GM13976 (cell line): ENCODE measurements at regions not wholly inside any gene's neighbourhood (a gene's known extent, or its start where the extent isn't known, plus 50 kb on each side); places are given as distances from the start of the nearest gene placed in this dataset.
A peak's percentile ranks its signal among the peaks of the same experiment; 100 is the strongest.

Source experiments
- DNase-seq: peaks from one replicate; pipeline ENCODE4 v3.0.0; 2012; ENCODE audit warnings: low spot score
- in situ Hi-C: fragments of 300-500 bp; cut with MboI; formaldehyde crosslinking; loops from one replicate; pipeline ENCODE4 v1.12.0; 2022; ENCODE audit warnings: low sequenced_read_pairs, mixed read lengths, inconsistent platforms; ENCODE audit not compliant: unreplicated experiment
- TF ChIP-seq, protein P1 (sequence below): IDR thresholded peaks from 2 replicates; pipeline ENCODE4 v1.5.1; 2012; ENCODE audit warnings: borderline replicate concordance, mild to moderate bottlenecking; ENCODE audit not compliant: insufficient read depth; ENCODE audit errors: extremely low read depth, missing control alignments, control extremely low read depth

- TF ChIP-seq, protein P1, sequence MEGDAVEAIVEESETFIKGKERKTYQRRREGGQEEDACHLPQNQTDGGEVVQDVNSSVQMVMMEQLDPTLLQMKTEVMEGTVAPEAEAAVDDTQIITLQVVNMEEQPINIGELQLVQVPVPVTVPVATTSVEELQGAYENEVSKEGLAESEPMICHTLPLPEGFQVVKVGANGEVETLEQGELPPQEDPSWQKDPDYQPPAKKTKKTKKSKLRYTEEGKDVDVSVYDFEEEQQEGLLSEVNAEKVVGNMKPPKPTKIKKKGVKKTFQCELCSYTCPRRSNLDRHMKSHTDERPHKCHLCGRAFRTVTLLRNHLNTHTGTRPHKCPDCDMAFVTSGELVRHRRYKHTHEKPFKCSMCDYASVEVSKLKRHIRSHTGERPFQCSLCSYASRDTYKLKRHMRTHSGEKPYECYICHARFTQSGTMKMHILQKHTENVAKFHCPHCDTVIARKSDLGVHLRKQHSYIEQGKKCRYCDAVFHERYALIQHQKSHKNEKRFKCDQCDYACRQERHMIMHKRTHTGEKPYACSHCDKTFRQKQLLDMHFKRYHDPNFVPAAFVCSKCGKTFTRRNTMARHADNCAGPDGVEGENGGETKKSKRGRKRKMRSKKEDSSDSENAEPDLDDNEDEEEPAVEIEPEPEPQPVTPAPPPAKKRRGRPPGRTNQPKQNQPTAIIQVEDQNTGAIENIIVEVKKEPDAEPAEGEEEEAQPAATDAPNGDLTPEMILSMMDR: no peak
- in situ Hi-C loops: no loop called here
- no peak for DNase-seq
These were observed 321.5 kb downstream of the PCNX1 start for GRCh38 chr14:71228711-71229110.

DNA sequence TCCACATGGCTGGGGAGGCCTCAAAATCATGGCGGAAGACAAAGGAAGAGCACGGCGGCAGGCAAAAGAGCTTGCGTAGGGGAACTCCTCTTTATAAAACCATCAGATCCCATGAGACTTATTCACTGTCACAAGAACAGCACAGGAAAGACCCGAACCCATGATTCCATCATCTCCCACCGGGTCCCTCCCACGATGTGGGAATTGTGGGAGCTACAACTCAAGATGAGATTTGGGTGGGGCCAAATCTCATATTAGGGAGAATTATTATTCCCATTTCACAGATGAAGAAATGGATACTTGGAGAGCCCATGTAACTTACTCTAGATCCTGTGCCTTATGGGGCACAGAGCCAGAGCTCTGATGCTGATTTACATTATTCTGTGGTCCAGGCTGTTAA lies 322.6 kb downstream of the PCNX1 start:
- TF ChIP-seq, protein P1: no peak
- no peak for DNase-seq
- in situ Hi-C loops: no loop called here

GRCh38 chr14:71230897-71231296 lies 323.6 kb downstream of the PCNX1 start:
- DNase-seq: no peak
- in situ Hi-C loops: no loop called here
- TF ChIP-seq, protein P1: no peak

DNA sequence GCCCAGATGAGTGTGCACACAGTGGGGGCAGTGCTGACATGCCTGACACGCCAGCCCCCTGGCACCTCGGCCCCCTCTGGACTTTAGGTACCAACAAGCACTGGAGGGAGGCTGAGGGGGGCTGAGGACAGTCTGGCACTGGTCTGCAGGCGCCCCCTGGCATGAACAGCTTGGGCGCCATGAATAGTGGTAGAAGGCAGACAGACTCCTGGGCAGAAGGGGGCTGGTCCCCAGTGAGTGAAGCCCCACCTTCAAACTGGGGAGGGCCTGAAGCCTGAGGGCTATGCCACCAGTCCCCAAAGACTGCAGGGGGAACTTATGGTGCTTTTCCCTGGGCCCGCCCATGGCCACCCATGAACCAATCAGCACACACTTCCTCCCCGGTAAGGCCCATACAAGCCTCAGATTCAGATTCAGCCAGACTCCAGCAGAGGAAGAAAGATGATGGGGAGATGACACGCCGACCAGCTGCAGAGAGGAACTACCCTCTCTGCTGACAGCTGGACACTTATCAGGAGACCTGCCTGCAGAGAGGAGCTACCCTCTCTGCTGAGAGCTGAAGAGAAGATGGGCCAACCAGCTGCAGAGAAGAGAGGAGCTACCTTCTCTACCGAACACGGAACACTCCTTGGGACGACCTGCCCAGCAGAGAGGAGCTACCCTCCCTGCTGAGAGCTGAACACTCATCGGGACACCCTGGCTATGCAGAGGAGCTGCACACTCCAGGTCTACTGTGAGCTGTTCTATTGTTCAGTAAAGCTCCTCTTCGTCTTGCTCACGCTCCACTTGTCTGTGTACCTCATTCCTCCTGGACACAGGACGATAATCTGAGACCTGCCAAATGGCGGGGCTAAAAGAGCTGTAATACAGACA lies 324.5 kb downstream of the PCNX1 start:
- DNase-seq: peak; percentile 68
- in situ Hi-C loops: no loop called here
- TF ChIP-seq, protein P1: no peak

DNA sequence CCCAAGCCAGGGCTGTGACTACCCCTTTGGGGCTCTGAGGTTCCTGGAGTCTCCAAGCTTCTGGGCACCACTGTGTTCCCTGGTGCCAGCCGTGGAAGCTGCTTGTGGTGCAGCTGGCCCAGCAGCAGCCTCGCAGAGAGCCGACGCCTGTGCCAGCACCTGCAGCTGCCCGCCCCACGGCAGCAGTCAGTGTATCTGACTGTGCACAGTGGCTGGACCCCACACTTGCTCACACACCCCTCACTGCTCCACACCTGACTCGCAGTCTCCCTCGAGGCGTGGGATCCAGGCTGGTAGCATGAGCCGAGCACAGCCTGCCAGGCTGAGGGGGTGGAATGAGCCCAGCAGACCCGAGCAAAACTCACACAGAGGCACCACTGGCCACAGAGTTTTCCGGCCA lies 325.2 kb downstream of the PCNX1 start:
- in situ Hi-C loops: no loop called here
- DNase-seq: no peak
- TF ChIP-seq, protein P1: no peak

DNA sequence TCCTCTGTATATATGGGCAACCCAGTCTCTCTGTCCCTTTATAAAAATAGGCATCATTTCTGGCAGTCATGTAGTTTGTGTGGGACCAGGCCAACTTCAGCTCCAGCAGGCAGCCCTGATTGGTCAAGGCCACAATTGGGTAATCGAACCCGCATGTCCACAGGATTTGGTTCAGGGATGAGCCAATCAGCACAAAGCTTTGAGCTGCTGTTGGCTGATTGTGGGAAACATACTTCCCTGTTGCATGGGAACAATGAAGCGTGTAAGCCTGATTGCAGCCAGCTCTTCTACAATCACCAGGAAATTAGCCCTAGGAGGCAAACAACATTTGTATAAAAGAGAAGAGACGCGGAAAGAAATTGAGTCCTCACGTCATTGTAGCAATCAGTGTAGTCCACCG lies 328.6 kb downstream of the PCNX1 start:
- DNase-seq: no peak
- TF ChIP-seq, protein P1: no peak
- in situ Hi-C loops: no loop called here
